Activated CD8-positive, alpha-beta memory T cell treated with anti-CD3 and anti-CD28 coated beads, Interleukin-2, amount 50 U/mL, for 1 hour (primary cell): ENCODE measurements at regions not wholly inside any gene's neighbourhood (a gene's known extent, or its start where the extent isn't known, plus 50 kb on each side); places are given as distances from the start of the nearest gene placed in this dataset.

ENCODE experiments used
- DNase-seq: peaks from one replicate; pipeline ENCODE4 v3.0.0-alpha.2; 2020; ENCODE audit errors: extremely low read depth

- DNase-seq: no peak
Observed at GRCh38 chr14:51513281-51513680, 138.4 kb upstream of the FRMD6 start.

GRCh38 chr14:51513933-51514332 lies 137.8 kb upstream of the FRMD6 start:
- DNase-seq: no peak

- no peak for DNase-seq
Observed at GRCh38 chr14:51515611-51516010, 136.1 kb upstream of the FRMD6 start.

GRCh38 chr14:51516706-51517395 lies 134.9 kb upstream of the FRMD6 start:
- no peak for DNase-seq

- DNase-seq: no peak
Observed at GRCh38 chr14:51518280-51518679, 133.4 kb upstream of the FRMD6 start.

GRCh38 chr14:51518711-51519110 lies 133.0 kb upstream of the FRMD6 start:
- no peak for DNase-seq

- DNase-seq: no peak
Observed at GRCh38 chr14:51520087-51520486, 131.6 kb upstream of the FRMD6 start.

- no peak for DNase-seq
Observed at GRCh38 chr14:51521764-51522163, 129.9 kb upstream of the FRMD6 start.

GRCh38 chr14:51523243-51523642 lies 128.5 kb upstream of the FRMD6 start:
- DNase-seq: no peak

- no peak for DNase-seq
Observed at GRCh38 chr14:51525739-51526138, 126.0 kb upstream of the FRMD6 start.

- no peak for DNase-seq
Observed at GRCh38 chr14:51527073-51527472, 124.6 kb upstream of the FRMD6 start.

GRCh38 chr14:51529736-51530135 lies 122.0 kb upstream of the FRMD6 start:
- DNase-seq: no peak

- no peak for DNase-seq
Observed at GRCh38 chr14:51533160-51533559, 118.5 kb upstream of the FRMD6 start.

- no peak for DNase-seq
Observed at GRCh38 chr14:51533872-51534553, 117.7 kb upstream of the FRMD6 start.

GRCh38 chr14:51534610-51535011 lies 117.1 kb upstream of the FRMD6 start:
- DNase-seq: no peak

- no peak for DNase-seq
Observed at GRCh38 chr14:51535443-51536044, 116.2 kb upstream of the FRMD6 start.

GRCh38 chr14:51538973-51539372 lies 112.7 kb upstream of the FRMD6 start:
- DNase-seq: no peak

- DNase-seq: no peak
Observed at GRCh38 chr14:51539571-51540037, 112.1 kb upstream of the FRMD6 start.

GRCh38 chr14:51540364-51540763 lies 111.3 kb upstream of the FRMD6 start:
- DNase-seq: no peak

GRCh38 chr14:51544471-51544870 lies 107.2 kb upstream of the FRMD6 start:
- DNase-seq: no peak

GRCh38 chr14:51544901-51545300 lies 106.8 kb upstream of the FRMD6 start:
- DNase-seq: no peak

GRCh38 chr14:51545396-51545795 lies 106.3 kb upstream of the FRMD6 start:
- no peak for DNase-seq

- DNase-seq: no peak
Observed at GRCh38 chr14:51546099-51546498, 105.6 kb upstream of the FRMD6 start.
